ENCODE measurements at regions not wholly inside any gene's neighbourhood (a gene's known extent, or its start where the extent isn't known, plus 50 kb on each side); places are given as distances from the start of the nearest gene placed in this dataset.

DNA sequence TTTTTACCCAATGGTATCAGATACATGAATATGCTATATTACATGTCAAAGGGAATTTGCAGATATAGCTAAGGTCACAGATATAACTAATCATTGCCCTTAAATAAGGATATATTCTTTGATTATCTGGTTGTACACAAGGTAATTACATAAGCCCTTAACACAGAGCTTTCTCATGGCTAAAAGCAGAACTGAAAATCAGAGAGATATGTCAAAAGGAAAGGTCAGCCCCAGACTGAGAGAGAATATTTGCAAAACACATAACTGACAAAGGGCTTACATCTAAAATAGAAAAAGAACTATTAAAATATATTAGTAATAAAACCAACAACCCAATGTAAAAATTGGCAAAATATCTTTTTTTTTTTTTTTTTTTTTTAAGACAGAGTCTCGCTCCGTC, 1029.5 kb upstream of the LRRN3 start:
- TF ChIP-seq, protein P1, sequence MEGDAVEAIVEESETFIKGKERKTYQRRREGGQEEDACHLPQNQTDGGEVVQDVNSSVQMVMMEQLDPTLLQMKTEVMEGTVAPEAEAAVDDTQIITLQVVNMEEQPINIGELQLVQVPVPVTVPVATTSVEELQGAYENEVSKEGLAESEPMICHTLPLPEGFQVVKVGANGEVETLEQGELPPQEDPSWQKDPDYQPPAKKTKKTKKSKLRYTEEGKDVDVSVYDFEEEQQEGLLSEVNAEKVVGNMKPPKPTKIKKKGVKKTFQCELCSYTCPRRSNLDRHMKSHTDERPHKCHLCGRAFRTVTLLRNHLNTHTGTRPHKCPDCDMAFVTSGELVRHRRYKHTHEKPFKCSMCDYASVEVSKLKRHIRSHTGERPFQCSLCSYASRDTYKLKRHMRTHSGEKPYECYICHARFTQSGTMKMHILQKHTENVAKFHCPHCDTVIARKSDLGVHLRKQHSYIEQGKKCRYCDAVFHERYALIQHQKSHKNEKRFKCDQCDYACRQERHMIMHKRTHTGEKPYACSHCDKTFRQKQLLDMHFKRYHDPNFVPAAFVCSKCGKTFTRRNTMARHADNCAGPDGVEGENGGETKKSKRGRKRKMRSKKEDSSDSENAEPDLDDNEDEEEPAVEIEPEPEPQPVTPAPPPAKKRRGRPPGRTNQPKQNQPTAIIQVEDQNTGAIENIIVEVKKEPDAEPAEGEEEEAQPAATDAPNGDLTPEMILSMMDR (IDR thresholded peaks at IDR 0.05) = no peak
- Histone ChIP-seq H2AFZ (no peak overlapping the region), H3K36me3 (ENCODE audit: control insufficient read depth, insufficient read depth, low read length) (no peaks in the 10 kb centered on the region), H3K27me3 (ENCODE audit: control insufficient read depth, insufficient read depth, low read length) (no peaks in the 10 kb centered on the region), H3K4me3 (ENCODE audit: low read depth, low read length) (no peak overlapping the region), H3K4me1 (no peaks in the 10 kb centered on the region), H3K79me2 (no peaks in the 10 kb centered on the region), H3K9me3 (ENCODE audit: control insufficient read depth, low read length) (no peaks in the 10 kb centered on the region), H3K27ac (no peak overlapping the region), H3K4me2 (ENCODE audit: low read length) (no peak overlapping the region), H3K9ac (no peak overlapping the region)

DNA sequence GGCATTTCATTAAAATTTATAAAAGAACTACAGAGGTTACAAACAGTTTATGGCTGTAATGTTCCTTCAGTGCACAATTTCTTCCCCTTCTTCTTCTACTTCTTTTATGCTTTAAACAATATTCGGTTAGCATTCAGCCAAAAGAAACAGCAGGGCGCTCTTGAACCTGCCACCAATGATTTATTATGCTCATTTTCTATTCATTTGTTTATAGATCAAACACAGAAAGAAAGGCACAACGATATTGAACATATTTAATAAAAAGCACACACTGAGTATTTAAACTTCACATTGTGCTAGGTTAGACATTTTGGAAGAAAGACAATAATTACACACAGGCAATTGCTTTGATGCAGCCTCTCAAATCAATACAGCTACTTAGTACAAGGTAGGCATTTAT, 1025.8 kb upstream of the LRRN3 start:
- no peaks in the 10 kb centered on the region for H3K27me3 ChIP-seq (ENCODE audit: control insufficient read depth, insufficient read depth, low read length)
- TF ChIP-seq, protein P1 (IDR thresholded peaks at IDR 0.05) = no peak
- H2AFZ ChIP-seq = no peak overlapping the region
- no peak overlapping the region for H3K27ac ChIP-seq
- H3K9me3 ChIP-seq (ENCODE audit: control insufficient read depth, low read length) = no peaks in the 10 kb centered on the region
- H3K4me3 ChIP-seq (ENCODE audit: low read depth, low read length) = no peak overlapping the region
- H3K36me3 ChIP-seq (ENCODE audit: control insufficient read depth, insufficient read depth, low read length) = no peaks in the 10 kb centered on the region
- no peak overlapping the region for H3K9ac ChIP-seq
- no peak overlapping the region for H3K4me2 ChIP-seq (ENCODE audit: low read length)
- no peaks in the 10 kb centered on the region for H3K79me2 ChIP-seq
- H3K4me1 ChIP-seq = no peaks in the 10 kb centered on the region

DNA sequence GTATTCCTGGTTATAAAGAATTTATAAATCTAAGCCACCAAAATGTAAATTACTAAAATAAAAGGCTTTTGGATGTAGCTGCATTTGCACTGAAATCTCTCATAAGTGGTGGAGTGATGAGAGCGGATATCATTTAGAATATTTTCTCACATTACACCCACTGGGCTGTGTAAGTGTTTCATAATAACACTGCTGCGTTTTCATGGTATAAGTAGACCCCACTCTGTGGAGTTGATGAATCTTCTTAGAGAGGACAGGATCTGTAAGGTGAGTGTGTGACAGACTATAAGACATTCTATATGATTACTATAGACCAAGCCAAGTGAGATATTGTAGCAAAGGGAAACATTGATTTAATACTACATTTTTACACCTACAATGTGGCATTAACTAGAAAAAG, 1024.1 kb upstream of the LRRN3 start:
- Histone ChIP-seq H3K27ac (no peak overlapping the region), H3K79me2 (no peaks in the 10 kb centered on the region), H3K9me3 (ENCODE audit: control insufficient read depth, low read length) (no peaks in the 10 kb centered on the region), H2AFZ (no peak overlapping the region), H3K4me3 (ENCODE audit: low read depth, low read length) (no peak overlapping the region), H3K4me1 (no peaks in the 10 kb centered on the region), H3K27me3 (ENCODE audit: control insufficient read depth, insufficient read depth, low read length) (no peaks in the 10 kb centered on the region), H3K9ac (no peak overlapping the region), H3K4me2 (ENCODE audit: low read length) (no peak overlapping the region), H3K36me3 (ENCODE audit: control insufficient read depth, insufficient read depth, low read length) (no peaks in the 10 kb centered on the region)
- TF ChIP-seq, protein P1 (IDR thresholded peaks at IDR 0.05) = no peak

DNA sequence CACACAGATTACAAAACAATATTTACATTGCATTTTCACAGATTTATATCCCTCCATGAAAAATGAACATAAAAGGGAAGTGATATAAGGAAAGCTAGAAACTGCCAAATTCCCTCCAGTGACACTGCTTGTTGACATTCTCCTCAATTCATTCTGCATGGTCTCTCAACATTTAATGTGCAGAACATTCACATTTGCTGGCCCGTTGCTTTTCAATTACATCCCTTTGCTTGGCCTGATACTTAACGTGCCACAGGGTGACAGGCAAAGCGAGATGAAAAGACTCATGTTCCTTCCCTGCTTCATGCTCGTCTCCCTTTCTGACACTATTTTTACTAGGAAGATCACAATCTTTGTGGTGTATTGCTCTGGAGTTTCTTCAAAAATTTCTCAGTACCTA, 1019.7 kb upstream of the LRRN3 start:
- H3K4me3 ChIP-seq (ENCODE audit: low read depth, low read length) = no peak overlapping the region
- H3K27me3 ChIP-seq (ENCODE audit: control insufficient read depth, insufficient read depth, low read length) = no peaks in the 10 kb centered on the region
- no peaks in the 10 kb centered on the region for H3K9me3 ChIP-seq (ENCODE audit: control insufficient read depth, low read length)
- H3K36me3 ChIP-seq (ENCODE audit: control insufficient read depth, insufficient read depth, low read length) = no peaks in the 10 kb centered on the region
- no peak overlapping the region for H3K9ac ChIP-seq
- H3K4me2 ChIP-seq (ENCODE audit: low read length) = no peak overlapping the region
- no peaks in the 10 kb centered on the region for H3K4me1 ChIP-seq
- H3K27ac ChIP-seq = no peak overlapping the region
- no peak overlapping the region for H2AFZ ChIP-seq
- TF ChIP-seq, protein P1 (IDR thresholded peaks at IDR 0.05) = no peak
- H3K79me2 ChIP-seq = no peaks in the 10 kb centered on the region

DNA sequence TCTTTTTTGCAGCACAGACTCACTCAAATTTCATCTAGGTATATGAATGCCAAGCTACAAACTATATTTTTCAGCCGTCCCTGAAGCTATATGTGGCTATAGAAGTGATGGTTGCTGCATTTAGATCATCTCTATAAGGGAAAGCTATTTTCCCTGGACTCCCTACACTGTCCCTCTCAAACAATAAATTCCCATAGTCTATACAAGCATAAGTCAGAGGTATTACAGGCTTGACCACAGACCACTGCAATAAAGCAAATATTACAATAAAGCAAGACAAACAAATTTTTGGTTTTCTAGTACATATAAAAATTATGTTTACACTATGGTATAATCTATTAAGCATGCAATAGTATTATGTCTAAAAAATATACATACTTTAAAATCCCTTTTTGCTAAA, 1015.5 kb upstream of the LRRN3 start:
- Histone ChIP-seq H2AFZ (no peak overlapping the region), H3K27me3 (ENCODE audit: control insufficient read depth, insufficient read depth, low read length) (no peaks in the 10 kb centered on the region), H3K4me3 (ENCODE audit: low read depth, low read length) (no peak overlapping the region), H3K4me1 (no peaks in the 10 kb centered on the region), H3K27ac (no peak overlapping the region), H3K4me2 (ENCODE audit: low read length) (no peak overlapping the region), H3K36me3 (ENCODE audit: control insufficient read depth, insufficient read depth, low read length) (no peaks in the 10 kb centered on the region), H3K79me2 (no peaks in the 10 kb centered on the region), H3K9me3 (ENCODE audit: control insufficient read depth, low read length) (no peaks in the 10 kb centered on the region), H3K9ac (no peak overlapping the region)
- TF ChIP-seq, protein P1 (IDR thresholded peaks at IDR 0.05) = no peak
